UCSD-AML1 (cell line): ENCODE measurements at regions not wholly inside any gene's neighbourhood (a gene's known extent, or its start where the extent isn't known, plus 50 kb on each side); places are given as distances from the start of the nearest gene placed in this dataset.

ENCODE experiments used
- DNase-seq: peaks from one replicate; lab custom pipeline; 2025; ENCODE audit not compliant: unreplicated experiment; lab: John Stamatoyannopoulos, UW

DNA sequence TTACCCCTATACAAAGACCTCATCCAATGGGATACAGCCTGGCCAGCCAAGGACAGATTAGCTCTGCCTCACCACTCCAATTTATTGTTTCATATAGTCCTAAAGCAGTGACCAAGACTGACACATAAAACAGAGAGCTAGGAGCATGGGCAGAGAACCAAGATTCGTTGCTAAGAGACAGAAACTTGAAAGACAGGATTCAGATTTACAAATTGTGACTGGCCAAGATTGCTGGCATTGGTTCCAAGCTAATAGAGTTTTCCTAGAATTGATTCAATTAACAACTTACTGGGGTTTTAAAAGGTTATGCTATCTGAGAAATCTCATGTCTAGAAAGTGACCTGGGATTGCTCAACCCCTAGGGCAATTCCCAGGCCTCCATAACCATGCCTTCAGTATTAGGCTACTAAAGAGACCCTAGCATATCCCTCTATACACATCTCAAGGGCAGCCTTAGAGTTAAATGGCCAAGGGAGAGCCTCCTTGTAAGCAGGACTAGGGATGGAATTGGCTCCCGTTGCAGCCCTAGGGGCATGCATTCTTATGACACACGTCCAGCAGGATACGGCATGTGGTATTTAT lies 75.6 kb downstream of the ICOS start:
- DNase-seq = no peak

DNA sequence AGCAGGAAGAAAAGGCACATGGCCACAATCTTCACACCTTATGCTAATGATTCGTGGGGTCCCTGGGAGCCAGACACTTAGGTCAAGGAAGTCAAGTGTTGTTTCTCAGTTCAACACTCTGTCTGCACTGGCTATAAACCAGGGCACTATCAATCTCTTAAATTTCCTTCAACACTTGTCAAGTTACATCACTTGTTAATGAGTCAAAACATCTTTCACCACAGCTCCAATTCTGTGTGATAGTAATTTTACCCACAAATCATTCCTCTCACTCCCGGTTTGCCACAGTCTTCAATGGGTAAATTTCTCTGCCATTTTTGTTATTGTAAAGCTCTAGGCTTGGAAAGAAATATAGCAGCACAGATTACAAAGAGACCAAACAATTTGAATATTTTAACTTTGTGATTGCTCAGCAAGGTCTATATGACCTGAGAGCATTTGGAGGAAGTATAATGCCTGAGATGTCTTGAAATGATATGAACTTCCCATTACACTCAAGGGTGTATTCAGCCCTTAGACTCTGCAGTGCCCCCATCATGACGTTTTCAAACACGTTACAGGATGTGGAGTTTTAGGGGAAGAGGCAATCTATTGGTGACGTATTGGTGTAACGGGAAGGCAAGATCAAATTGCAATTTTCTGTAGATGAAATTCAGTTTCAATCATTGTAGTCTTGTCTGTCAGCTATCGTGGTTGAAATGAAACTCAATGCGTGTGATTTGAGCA lies 78.7 kb downstream of the ICOS start:
- no peak for DNase-seq

DNA sequence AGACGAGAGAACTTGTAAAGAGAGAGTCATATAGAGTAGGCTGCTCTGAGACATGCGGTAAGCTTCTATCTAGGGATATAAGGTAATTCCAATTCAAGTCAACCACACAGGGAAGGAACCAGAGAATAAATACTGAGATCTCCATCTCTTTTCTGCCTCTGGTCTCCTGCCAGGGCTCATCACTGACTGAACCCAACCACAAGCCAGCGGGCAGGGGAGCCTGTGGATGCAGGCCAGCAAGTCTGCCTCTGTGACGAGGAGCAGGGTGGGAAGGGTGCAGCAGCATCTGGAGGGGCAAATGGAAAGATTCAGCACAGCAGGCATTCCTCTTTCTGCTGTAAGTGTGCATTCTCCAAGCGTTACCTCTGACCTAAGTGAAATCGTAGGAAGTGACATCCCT lies 82.2 kb downstream of the ICOS start:
- no peak for DNase-seq

DNA sequence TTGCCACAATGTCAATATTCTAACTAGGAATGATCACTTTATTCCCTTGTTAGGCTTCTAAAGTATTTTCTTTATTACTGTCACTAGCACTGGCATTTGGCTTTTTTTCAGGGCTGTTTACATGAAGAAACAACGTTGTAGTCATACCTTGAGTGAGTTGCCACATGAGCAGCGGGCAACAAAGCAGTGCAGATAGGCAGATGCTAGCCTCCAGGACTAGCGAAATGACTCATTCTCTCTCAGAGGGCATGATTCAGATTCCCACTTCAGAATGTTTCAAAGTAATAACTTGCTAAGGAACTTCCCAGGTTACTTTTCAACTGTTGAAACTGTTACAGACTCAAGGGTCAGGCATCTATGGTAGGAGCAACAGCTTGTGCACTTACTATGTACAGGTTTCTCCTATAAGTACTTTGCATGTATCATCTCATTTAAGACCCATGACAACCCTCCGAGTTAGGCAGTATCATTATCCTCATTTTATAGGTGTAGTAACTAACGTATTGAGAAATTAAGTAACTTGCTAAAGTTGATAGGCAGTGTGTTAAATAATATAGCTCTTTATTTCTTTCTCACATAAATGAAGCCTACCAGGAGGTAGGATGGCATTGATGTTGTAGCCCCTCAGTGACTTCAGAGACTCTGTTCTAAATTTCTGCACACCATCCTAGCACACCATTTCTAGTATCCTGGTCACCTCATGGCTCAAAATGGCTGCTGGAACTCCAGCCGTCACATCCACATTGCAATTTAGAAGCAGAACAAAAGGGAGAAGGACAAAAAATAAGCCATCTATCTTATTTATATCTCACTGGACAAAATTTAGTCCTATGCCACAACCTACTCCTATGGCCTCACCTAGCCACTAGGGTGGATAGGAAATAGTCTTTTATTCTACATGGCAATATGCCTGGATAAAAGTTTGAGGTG lies 83.3 kb downstream of the ICOS start:
- no peak for DNase-seq

DNA sequence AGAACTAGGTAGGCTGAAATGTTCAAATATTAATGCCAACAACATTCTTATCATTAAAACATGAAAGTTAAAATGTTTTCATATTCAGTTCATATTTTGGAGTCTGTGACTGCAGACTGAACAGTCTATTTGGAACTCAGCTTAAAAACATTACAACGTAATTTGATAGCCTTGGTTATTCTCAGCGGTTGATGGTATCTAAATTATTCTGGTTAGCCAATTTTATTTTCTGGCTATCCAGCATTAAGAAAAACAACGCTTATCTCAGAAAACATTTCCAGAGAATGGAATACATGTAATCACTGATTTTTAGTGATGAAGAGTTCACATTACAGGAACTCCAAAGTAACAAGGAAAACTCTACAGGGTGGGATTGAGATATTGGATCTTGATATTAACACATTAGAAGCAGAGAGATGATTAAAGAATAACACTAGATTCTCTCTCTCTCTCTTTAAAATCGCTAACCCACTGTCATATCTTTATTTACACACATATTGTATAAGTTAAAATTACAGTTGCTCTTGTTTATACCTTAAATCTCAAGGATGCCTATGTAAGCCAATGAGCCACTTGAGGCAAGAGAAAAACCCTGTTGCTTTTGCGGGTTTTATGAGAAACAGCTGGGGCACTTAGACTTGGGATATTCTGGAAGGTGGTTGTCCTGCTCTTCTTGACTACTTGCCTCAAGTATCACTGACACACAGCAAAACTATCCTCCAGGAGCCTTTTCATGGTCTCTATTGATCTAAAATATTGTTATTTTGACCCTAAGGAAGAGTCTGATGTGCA lies 84.9 kb downstream of the ICOS start:
- no peak for DNase-seq

DNA sequence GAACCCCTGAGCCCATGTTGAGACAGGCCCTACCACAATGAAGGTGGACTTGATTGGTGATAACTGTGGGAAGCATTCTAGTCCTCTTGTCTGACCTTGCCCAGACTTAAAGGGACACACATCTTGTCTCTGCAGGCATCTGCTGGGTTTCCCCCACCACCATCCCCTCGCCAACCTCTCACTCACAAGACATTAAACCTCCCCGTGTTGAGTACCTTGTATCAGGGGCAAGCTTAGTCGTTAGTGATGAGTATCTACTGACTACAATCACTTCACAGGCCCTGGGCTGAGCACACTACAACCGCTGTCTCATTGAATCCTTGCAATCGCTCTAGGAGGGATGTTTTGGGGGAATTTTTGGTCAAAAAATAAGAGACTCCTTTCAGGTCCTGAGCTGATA lies 86.0 kb downstream of the ICOS start:
- DNase-seq = no peak

DNA sequence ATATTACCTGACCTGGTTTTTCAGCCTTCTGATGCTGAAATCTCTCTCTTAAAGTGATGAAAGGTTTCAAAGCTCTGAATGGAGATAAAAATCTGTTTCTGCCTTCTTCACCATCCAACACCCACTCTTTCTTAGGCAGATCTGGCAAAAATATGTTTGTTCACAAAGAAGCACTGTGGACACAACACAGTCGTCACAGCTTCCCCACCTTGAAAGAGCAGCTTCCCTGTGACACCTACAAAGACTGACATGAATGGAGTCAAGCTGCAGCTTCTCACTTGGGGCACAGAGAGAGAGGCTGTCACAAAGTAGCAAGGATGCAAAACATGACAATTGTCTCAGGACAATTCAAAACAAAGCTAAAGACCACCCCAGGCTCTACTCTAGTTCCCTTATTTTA lies 86.5 kb downstream of the ICOS start:
- DNase-seq = no peak

DNA sequence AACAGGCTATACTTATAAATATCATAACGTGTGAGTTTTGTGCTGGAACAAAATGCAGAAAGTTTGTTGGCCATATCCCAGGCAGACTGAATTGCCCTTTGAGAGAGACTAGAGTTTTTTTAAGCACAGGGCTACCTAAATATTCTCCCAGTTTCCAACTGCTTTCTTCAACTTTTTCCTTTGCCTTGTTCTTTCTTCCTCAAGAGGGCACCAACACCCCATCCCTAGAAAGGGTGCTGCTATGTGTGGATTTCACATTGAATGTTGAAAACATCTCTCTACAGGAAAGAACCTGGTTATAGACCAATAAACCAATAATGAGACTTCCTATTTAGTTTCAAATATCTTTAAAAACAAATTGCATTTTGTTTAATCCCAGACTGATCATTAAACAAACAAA lies 87.9 kb downstream of the ICOS start:
- DNase-seq = no peak

DNA sequence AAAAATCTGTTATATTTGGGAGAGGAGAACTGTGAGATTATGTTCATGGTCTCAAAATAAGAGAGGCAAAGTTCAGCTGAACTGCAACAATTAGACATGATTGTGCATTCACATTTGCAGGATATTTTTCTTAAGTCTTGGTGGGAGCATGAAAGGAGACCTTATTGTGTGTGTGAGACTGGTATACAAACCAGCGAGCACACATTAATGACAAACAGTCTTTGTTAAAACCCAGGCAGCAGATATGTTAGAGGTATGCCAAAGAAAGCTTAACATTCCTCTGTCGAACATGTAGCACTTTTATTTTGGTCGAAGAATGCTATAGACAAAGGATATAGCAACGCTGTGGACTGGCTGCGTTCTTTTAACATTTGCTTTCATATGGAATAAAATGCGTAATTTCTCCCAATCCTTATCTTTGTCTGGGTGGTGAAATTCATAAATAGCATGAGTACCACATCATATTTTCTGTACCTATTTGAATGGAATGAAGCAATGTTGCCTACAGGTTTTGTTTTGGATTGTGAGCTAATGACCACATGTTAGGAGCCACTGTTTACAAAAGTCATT lies 88.4 kb downstream of the ICOS start:
- no peak for DNase-seq

DNA sequence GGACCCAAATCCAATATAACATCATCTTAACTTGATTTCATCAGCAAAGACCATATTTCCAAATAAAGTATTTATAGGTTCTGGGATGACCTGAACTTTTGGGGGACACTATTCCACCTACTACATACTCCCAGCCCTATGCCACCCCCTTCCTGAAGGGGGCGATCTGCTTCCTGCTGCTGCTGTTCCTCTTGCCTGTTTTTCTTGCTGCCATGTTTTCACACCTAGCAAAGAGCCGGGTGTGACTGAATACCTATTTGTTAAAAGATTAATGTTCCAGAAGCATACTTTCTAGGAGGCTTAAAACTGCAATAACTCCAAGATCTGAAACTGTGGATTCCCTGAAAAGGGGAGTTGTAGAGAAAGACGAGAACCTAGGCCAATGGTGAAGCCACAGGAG lies 89.7 kb downstream of the ICOS start:
- DNase-seq = no peak

DNA sequence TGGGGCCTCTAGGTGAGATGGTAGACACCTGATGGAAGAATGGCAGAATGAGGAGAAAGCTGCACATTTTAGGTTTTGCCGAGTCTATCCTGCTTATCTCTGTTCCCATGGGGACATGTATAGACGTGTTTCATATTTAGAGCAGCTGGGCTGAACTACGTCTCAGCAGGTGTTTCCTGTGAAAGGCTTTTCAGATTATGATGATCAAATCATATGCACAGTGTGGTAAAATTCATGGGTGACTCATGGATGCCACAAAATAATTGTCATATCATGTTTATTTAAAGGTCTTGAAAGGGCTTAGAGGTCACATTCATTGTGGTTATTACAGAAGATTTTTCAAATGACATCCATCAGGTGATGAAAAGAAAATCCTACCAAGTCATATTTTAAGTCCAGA lies 90.5 kb downstream of the ICOS start:
- no peak for DNase-seq

DNA sequence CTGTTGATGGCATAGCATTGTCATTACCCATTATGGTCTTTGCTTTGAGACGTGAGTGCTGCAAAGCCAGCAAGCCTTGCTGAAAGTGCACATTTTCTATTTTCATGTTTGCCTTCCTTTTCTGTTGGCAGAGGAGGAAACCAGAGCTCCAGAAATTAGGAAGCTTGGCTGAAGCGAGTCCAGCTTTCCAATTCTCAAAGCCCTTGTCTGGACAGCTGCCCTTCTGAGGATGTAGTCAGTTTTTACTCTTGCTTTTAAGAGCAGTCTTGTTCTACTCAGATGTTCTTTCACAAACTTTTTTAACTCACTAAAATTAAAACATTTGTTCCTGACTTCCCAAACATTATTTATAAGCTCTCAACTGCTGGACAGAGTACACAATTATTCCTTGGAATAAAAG lies 93.8 kb downstream of the ICOS start:
- no peak for DNase-seq

DNA sequence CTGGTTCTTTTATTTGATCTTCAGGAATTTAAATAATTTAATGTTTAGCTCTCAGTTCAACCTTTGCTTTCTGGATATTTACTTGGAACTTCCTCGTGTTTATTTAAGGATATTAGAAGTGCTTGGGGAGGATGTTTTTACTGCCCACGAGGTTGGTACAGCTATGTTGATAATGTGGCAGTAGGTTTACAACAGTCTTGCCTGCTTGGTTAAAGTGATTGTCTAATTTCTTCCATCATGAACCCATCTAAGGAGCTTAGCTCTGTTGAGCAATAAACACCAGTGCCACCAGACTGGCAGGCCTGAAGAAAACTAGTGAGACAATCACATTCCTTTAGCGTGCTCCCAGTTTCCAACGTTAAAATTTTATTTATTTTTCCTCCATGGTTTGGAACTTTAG lies 94.5 kb downstream of the ICOS start:
- DNase-seq = no peak

DNA sequence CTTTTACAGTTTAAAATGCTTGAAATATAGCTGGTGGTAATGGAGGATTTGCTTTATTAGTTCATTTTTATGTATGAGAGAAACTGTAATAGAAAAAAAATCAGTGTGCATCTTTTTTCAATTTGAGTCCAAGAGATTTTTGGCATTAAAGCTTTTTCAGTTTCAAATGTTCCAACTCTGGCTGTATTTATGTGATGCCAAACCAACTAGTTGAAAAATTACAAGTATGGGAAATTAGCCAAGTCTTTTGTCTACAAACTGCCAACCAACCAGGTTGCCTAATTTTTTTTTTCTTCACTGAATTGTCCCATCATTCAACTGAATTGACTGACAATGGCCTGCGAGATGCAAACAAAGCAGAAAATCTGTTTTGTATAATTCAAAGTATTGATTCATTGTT lies 95.7 kb downstream of the ICOS start:
- DNase-seq = no peak

DNA sequence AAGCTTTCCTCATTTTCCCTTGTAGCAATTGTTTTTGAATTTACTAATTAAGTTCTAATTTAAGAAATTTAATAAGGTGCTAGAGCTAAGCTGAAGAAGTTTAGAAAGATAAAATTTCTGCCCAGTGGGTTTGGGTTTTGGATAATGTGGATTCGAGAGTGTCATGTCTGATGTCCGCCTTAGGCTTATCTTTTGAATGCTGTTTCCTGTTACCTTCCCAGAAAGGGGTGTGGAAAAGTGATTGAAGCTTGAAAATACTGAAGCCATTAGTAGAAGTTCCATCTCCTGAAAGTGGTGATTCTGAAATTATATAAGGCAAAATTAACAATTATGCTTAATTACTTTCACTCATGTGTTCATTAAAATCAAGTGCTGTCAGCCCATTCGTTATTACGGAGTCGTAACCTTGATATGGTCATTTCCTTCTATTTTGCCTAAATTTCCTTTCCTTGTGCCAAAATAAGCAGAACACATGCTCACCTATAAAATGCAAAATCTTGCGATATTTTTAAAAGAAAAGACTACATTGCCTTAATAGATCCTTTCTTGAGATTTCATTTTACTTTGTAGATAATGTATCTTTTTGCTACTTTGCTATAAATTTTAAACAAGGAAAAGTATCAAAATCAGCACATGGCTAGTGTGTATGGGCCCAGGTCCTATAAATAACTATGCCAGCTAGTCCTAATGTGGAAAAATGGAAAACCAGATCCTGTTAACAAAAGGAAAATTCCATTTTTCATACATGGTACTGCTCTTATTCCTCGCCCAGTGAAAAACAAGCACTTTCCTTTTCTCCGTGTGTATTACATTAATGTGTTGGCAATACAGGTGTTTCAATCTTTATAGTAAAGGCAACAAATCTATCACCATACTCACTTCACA lies 97.3 kb downstream of the ICOS start:
- DNase-seq = no peak

DNA sequence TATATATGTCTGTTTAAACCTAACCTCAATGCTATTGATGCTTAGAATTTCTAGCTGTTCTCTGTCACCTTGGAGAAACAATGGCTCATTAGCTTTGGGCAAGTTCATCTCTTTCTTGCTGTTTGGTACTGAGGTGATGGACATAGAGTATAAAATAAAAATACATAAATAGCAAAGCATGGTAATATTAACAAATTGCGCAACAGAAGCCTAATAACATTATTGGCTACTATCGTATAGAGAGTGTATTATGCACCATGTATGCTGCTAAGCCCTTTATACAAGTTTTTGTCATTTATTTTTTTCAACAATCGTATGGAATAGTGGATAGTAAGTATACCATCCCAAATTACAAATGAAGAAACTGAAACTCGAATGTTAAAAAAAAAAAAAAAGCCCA lies 100.1 kb downstream of the ICOS start:
- no peak for DNase-seq

DNA sequence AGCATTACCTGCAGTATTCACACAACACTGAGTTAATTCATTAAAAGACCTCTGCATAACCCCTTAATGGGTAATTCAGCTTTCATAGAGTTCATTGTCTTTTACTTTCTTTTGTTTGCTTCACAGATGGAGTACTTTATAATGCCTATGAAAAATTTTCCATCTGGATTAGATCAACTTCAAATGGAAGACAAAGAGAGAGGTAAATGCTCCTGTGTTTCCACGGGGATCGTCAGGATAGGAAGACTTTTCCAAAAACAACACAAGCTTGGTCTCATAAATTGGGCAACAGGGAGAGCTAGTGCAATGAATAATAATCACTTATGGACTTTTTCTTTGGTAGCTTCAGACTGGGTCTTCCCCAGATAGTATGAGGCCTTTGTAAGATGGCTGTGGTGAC lies 100.7 kb downstream of the ICOS start:
- no peak for DNase-seq

DNA sequence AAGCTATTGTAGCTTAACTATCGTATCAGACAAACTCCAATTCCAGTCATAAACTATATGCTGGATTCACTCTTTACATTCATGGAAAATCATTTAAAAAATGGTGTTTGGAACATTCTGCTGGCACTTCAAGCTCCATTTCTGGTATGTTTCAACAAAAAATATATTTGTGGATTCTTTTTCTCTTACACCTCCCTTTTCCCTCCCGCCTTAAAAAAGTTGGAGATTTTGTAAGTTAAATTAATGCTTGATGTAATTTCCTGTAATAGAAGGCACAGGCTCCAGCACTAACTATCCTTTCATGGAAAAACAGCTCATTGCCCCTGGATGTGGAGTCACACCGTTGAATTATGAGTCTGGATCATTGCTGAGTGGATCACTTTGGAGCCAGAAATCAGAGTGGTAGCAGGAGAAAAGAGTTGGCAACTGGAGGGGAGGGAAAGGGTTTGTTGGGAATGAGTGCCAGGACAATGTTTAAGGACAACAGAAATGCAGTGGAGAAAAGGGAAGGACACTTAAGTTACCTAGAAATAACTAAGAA lies 102.8 kb downstream of the ICOS start:
- no peak for DNase-seq

DNA sequence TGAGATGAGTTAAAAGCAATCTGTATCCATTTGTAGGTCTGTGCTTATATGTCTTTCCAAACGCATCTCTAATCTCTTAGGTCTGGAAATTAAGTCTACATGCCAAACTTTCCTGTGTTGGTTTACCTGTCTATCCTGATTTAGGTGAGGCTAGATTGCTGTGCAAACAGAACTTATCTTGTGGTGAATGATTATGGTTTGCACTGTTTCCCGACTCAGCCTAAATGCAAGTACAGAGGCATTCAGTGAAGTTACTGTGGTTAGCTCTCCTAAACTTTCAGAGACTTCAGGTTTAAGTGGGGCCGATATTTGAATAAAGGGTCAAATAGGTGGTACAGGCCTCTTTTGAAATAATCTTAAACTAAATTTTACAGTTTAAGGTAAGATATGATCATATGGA lies 103.5 kb downstream of the ICOS start:
- no peak for DNase-seq

DNA sequence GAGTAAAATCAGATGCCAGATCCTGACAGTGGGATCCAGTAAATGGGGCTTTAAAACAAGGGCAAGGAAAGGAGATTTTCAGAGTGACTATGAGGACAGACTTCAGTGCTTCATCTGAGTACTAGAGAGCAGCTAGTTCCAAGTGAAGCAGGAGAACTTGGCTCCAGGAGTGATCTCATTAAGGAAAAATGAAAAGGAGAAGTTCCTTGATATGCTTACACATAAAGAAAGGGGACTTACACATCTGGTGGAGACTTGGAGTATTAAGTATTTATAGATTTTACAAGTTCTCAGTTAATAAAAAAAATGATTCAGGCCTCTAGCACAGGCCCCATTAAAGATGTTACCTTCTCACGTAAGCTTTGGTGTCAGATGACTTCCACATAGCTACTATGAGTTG lies 105.8 kb downstream of the ICOS start:
- DNase-seq = no peak
